HEK293 (cell line): ENCODE measurements at regions not wholly inside any gene's neighbourhood (a gene's known extent, or its start where the extent isn't known, plus 50 kb on each side); places are given as distances from the start of the nearest gene placed in this dataset.

Experiments used
- CTCF ChIP-seq: fragments of 450-650 bp; formaldehyde crosslinking; IDR thresholded peaks from 2 replicates; pipeline ENCODE4 v1.5.1; 2016; ENCODE audit warnings: missing biosample characterization, missing genetic modification characterization
- ZBTB11 ChIP-seq: fragments of 450-650 bp; formaldehyde crosslinking; conservative IDR thresholded peaks from 2 replicates; pipeline ENCODE4 v1.5.1; 2016; ENCODE audit warnings: low read depth, missing biosample characterization, missing genetic modification characterization
- ZNF76 ChIP-seq: fragments of 450-650 bp; formaldehyde crosslinking; IDR thresholded peaks from 2 replicates; pipeline ENCODE4; 2016; ENCODE audit warnings: low read depth, missing biosample characterization, missing genetic modification characterization, borderline replicate concordance

GRCh38 chr9:135286961-135287360 is 192.6 kb upstream of the PPP1R26 start:
- TF ChIP-seq ZNF76 (tag by site-specific recombination) (no peak), CTCF (no peak), ZBTB11 (tag by site-specific recombination) (no peak)
